BJ (cell line): ENCODE measurements at regions not wholly inside any gene's neighbourhood (a gene's known extent, or its start where the extent isn't known, plus 50 kb on each side); places are given as distances from the start of the nearest gene placed in this dataset.
"Not testable (repeated sequence)": the region's sequence is repeated elsewhere in the genome, so short reads cannot be mapped to it uniquely, and the experiment has no call there.

Experiments used
- CTCF ChIA-PET: fragments of 350-600 bp; formaldehyde crosslinking; extraction: SDS; loops from one replicate; lab custom pipeline; 2021; ENCODE audit warnings: antibody characterized with exemption, inconsistent platforms; lab: Yijun Ruan, JAX
- POLR2A ChIA-PET: fragments of 300-600 bp; sonication (Branson Sonifier 250); formaldehyde crosslinking; extraction: SDS; loops from one replicate; lab custom pipeline; 2021; ENCODE audit warnings: antibody characterized with exemption; lab: Charles Lee
- DNase-seq: peaks from one replicate; pipeline ENCODE4 v3.0.0-alpha.2; 2011; ENCODE audit warnings: low read depth
- H3K27me3 ChIP-seq: 2 replicates; pipeline ENCODE4 v1.6.0; 2011; ENCODE audit warnings: low read length; ENCODE audit not compliant: control insufficient read depth, insufficient read depth
- H3K36me3 ChIP-seq: 2 replicates; pipeline ENCODE4 v1.5.1; 2011; ENCODE audit warnings: low read length; ENCODE audit not compliant: control insufficient read depth, insufficient read depth
- H3K4me3 ChIP-seq: 2 replicates; pipeline ENCODE4 v1.5.1; 2011; ENCODE audit warnings: low read depth, mild to moderate bottlenecking, control low read depth, low read length
- CTCF ChIP-seq: IDR thresholded peaks from 2 replicates; pipeline ENCODE4 v1.5.1; 2011; ENCODE audit warnings: low read depth, mild to moderate bottlenecking, control low read depth, inconsistent platforms, low read length, moderate library complexity; ENCODE audit not compliant: insufficient read depth

GRCh38 chr2:118752762-118753429 lies 94.6 kb downstream of the EN1 start:
- CTCF ChIA-PET: no interaction called here
- Histone ChIP-seq H3K27me3 (peaks cover 4% of the 10 kb centered on the region), H3K4me3 (no peak overlapping the region), H3K36me3 (no peaks in the 10 kb centered on the region)
- TF ChIP-seq CTCF: no peak
- POLR2A ChIA-PET: no interaction called here
- no peak for DNase-seq

DNA sequence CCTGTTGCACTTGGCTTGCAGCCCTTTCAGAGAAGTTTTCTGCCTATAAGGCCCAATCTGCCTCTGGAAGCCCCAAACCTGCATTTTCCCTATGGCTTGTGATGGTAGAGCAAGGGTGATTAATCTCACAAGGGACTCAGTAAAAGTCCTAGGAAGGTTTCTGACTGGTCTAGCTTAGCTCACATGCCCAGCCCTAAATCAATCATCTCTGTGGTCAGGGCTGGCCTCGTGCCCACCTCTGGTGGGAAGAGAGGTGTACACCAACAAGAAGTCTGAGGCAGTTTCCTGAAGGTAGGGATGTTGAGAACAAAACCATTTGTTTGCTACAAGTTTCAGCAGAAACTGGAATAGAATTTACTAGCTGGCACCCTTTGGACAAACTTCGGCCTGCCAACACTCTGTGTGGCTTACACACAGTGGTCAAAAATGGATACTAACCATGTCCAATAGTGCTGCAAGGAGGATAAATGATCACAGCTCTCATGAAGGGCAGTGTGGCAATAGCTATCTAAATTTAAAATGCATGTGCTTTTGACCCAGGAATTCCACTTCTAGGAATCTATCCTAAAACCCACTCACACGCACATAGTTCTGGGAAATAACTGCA lies 96.4 kb downstream of the EN1 start:
- ChIA-PET POLR2A (no interaction called here), CTCF (no interaction called here)
- Histone ChIP-seq H3K4me3 (no peak overlapping the region), H3K36me3 (no peaks in the 10 kb centered on the region), H3K27me3 (peaks cover 6% of the 10 kb centered on the region)
- DNase-seq: no peak
- TF ChIP-seq CTCF: no peak

DNA sequence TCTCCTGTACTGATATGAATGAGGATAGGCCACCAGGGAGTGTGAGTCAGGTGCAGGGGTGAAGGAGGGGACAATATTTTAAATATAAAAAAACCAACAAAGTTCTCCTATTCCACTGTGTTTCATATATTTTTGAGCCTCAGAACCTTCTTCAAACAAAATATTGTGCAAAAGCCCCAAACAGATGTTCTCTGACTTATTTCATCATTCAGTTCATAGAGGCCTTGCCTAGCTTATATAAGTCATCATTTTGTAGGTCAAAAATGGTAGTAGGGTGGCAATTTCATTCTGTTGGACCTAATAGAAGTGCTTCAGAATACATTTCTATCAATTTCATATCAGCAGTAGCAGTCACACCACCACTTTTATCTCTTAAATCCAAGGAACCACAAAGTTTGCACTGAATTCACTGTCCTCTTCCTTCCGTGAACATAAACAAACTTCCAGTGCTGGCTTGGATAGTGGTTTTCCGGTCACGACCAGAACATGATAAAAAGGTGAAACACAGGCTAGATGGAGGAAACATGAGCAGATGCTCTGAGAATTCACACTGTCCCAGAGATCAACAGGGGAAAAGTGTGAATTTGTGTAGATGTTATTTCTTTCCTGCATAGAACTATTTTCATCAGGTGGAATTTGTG lies 99.1 kb downstream of the EN1 start:
- ChIA-PET POLR2A (no interaction called here), CTCF (no interaction called here)
- Histone ChIP-seq H3K36me3 (no peaks in the 10 kb centered on the region), H3K4me3 (no peak overlapping the region), H3K27me3 (peaks cover 2% of the 10 kb centered on the region)
- DNase-seq: no peak
- no peak for TF ChIP-seq CTCF

GRCh38 chr2:118747637-118748036 lies 99.8 kb downstream of the EN1 start:
- ChIA-PET CTCF (no interaction called here), POLR2A (no interaction called here)
- Histone ChIP-seq H3K4me3 (no peak overlapping the region), H3K27me3 (peaks cover 2% of the 10 kb centered on the region), H3K36me3 (no peaks in the 10 kb centered on the region)
- DNase-seq: no peak
- no peak for TF ChIP-seq CTCF

DNA sequence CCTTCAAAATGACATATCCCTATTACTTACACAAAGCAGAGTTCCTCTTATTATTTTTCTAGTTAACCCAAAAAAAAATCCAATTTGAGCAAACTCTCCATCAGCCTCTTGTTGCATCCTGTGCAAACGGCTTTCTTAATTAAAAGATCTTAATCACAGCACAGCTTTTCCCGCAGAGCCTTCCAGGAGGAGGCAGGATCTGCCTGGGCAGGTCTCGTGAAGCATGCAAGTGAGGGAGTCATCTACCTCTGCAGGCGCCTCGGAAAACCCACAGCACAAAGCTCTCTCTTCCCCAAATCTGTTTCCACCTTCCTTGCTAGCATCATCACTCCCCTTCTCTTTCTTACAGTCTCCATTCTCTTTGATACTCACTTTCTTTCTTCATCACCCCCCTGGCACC lies 100.4 kb downstream of the EN1 start:
- CTCF ChIA-PET: no interaction called here
- peaks cover 2% of the 10 kb centered on the region for H3K27me3 ChIP-seq
- H3K4me3 ChIP-seq: no peak overlapping the region
- no peak for TF ChIP-seq CTCF
- POLR2A ChIA-PET: no interaction called here
- H3K36me3 ChIP-seq: no peaks in the 10 kb centered on the region
- no peak for DNase-seq

DNA sequence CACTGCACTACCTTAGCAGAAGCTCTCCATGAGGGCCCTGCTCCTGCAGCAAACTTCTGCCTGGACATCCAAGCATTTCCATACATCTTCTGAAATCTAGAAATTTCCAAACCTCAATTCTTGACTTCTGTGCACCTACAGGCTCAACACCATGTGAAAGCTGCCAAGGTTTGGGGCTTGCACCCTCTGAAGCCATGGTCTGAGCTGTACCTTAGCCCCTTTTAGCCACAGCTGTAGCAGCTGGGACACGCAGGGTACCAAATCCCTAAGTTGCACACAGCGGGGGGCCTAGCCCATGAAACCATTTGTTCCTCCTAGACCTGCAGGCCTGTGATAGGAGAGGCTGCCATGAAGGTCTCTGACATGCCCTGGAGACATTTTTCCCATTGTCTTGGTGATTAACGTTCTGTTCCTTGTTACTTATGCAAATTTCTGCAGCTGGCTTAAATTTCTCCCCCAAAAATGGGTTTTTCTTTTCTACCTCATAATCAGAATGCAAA lies 102.7 kb downstream of the EN1 start:
- H3K4me3 ChIP-seq, H3K27me3 ChIP-seq, POLR2A ChIA-PET, DNase-seq, H3K36me3 ChIP-seq: not testable (repeated sequence)
- CTCF ChIA-PET: interaction anchor here (0.6 kb wide), 1 partner anchor 205 kb away, joined by 3 read pairs; no protein-coding TSS in a partner anchor
